Mucosa of rectum (tissue), 2 donors: ENCODE measurements at regions not wholly inside any gene's neighbourhood (a gene's known extent, or its start where the extent isn't known, plus 50 kb on each side); places are given as distances from the start of the nearest gene placed in this dataset.
"Not testable (repeated sequence)": the region's sequence is repeated elsewhere in the genome, so short reads cannot be mapped to it uniquely, and the experiment has no call there.

Experiments
- H3K27ac ChIP-seq, 2 donors: one replicate each; pipeline ENCODE4 v1.7.0; 2013; ENCODE audit warnings: inconsistent platforms in 2 of 2, low read depth in 2 of 2, low read length in 2 of 2
- H3K27me3 ChIP-seq, 2 donors: one replicate each; pipeline ENCODE4 v1.7.0; 2013; ENCODE audit warnings: low read length in 2 of 2; ENCODE audit not compliant: control insufficient read depth in 2 of 2, insufficient read depth in 2 of 2
- H3K36me3 ChIP-seq, 2 donors: one replicate each; pipeline ENCODE4 v1.7.0; 2013; ENCODE audit warnings: low read length in 2 of 2; ENCODE audit not compliant: control insufficient read depth in 2 of 2, insufficient read depth in 2 of 2
- H3K4me1 ChIP-seq, 2 donors: one replicate each; pipeline ENCODE4 v1.7.0; 2013; ENCODE audit warnings: low read length in 2 of 2, mild to moderate bottlenecking in 1 of 2; ENCODE audit not compliant: control insufficient read depth in 2 of 2, insufficient read depth in 2 of 2
- H3K4me3 ChIP-seq, 2 donors: one replicate each; pipeline ENCODE4 v1.7.0; 2013; ENCODE audit warnings: low read length in 2 of 2
- H3K9ac ChIP-seq, 2 donors: one replicate each; pipeline ENCODE4 v1.7.0; 2013; ENCODE audit warnings: low read length in 2 of 2, low read depth in 1 of 2, mild to moderate bottlenecking in 1 of 2
- H3K9me3 ChIP-seq, 2 donors: one replicate each; pipeline ENCODE4 v1.7.0; 2013; ENCODE audit warnings: low read length in 2 of 2; ENCODE audit not compliant: control insufficient read depth in 2 of 2
- donor health status: healthy.
- donor health status: Normal muscosa, but diverticular disease.

GRCh38 chr3:40690749-40691451 is 166.1 kb downstream of the ZNF621 start:
- Histone ChIP-seq H3K27ac (peak overlapping the region; percentile 52 to 70), H3K4me1 (peaks cover 11 to 12% of the 10 kb centered on the region in 2 donors), H3K4me3 (peak overlapping the region in 1 of 2 donors; percentile 29)

GRCh38 chr3:40691452-40691861 is 166.7 kb downstream of the ZNF621 start:
- Histone ChIP-seq H3K4me3 (no peak overlapping the region), H3K4me1 (peaks cover 11 to 12% of the 10 kb centered on the region in 2 donors), H3K9me3 (no peaks in the 10 kb centered on the region), H3K9ac (no peak overlapping the region), H3K27me3 (no peaks in the 10 kb centered on the region), H3K27ac (peak overlapping the region; percentile 52 to 70), H3K36me3 (no peaks in the 10 kb centered on the region)

More at GRCh38 chr3:40690749-40691451, 166.1 kb downstream of the ZNF621 start:
- Histone ChIP-seq H3K36me3 (no peaks in the 10 kb centered on the region), H3K9me3 (no peaks in the 10 kb centered on the region), H3K27me3 (no peaks in the 10 kb centered on the region), H3K9ac (peak overlapping the region in 1 of 2 donors; percentile 14)

- H3K9me3 ChIP-seq = no peaks in the 10 kb centered on the region
- H3K27me3 ChIP-seq = no peaks in the 10 kb centered on the region
- H3K9ac ChIP-seq = no peak overlapping the region
- H3K4me3 ChIP-seq = no peak overlapping the region
- H3K36me3 ChIP-seq = no peaks in the 10 kb centered on the region
- H3K27ac ChIP-seq = no peak overlapping the region
- peaks cover 6 to 9% of the 10 kb centered on the region in 2 donors for H3K4me1 ChIP-seq
Measured at GRCh38 chr3:40695848-40696247, 171.1 kb downstream of the ZNF621 start.

GRCh38 chr3:40698611-40699010 is 173.9 kb downstream of the ZNF621 start:
- H3K27ac ChIP-seq, H3K9me3 ChIP-seq, H3K36me3 ChIP-seq, H3K9ac ChIP-seq, H3K4me1 ChIP-seq, H3K4me3 ChIP-seq, H3K27me3 ChIP-seq: not testable (repeated sequence)

GRCh38 chr3:40701016-40701588 is 176.3 kb downstream of the ZNF621 start:
- Histone ChIP-seq H3K9ac (no peak overlapping the region), H3K27ac (no peak overlapping the region), H3K4me1 (peaks cover 0 to 2% of the 10 kb centered on the region in 2 donors), H3K36me3 (no peaks in the 10 kb centered on the region), H3K4me3 (no peak overlapping the region), H3K27me3 (no peaks in the 10 kb centered on the region), H3K9me3 (no peaks in the 10 kb centered on the region)

GRCh38 chr3:40704224-40704623 is 179.5 kb downstream of the ZNF621 start:
- H3K4me3 ChIP-seq = no peak overlapping the region
- H3K9me3 ChIP-seq = no peaks in the 10 kb centered on the region
- no peaks in the 10 kb centered on the region for H3K27me3 ChIP-seq
- H3K4me1 ChIP-seq = peaks cover 0 to 2% of the 10 kb centered on the region in 2 donors
- no peak overlapping the region for H3K9ac ChIP-seq
- no peaks in the 10 kb centered on the region for H3K36me3 ChIP-seq
- no peak overlapping the region for H3K27ac ChIP-seq

GRCh38 chr3:40705663-40706062 is 180.9 kb downstream of the ZNF621 start:
- Histone ChIP-seq H3K27ac (no peak overlapping the region), H3K36me3 (no peaks in the 10 kb centered on the region), H3K4me1 (peaks cover 0 to 2% of the 10 kb centered on the region in 2 donors)

GRCh38 chr3:40713306-40713705 is 188.5 kb downstream of the ZNF621 start:
- no peaks in the 10 kb centered on the region for H3K36me3 ChIP-seq
- peaks cover 0 to 4% of the 10 kb centered on the region in 2 donors for H3K4me1 ChIP-seq
- H3K9me3 ChIP-seq = no peaks in the 10 kb centered on the region
- no peak overlapping the region for H3K27ac ChIP-seq
- H3K9ac ChIP-seq = no peak overlapping the region
- H3K27me3 ChIP-seq = no peaks in the 10 kb centered on the region
- H3K4me3 ChIP-seq = no peak overlapping the region

More at GRCh38 chr3:40705663-40706062, 180.9 kb downstream of the ZNF621 start:
- Histone ChIP-seq H3K9me3 (no peaks in the 10 kb centered on the region), H3K27me3 (no peaks in the 10 kb centered on the region), H3K4me3 (no peak overlapping the region), H3K9ac (no peak overlapping the region)

GRCh38 chr3:40713795-40714194 is 189.0 kb downstream of the ZNF621 start:
- Histone ChIP-seq H3K4me3 (no peak overlapping the region), H3K9ac (no peak overlapping the region), H3K9me3 (no peaks in the 10 kb centered on the region), H3K27me3 (no peaks in the 10 kb centered on the region), H3K36me3 (no peaks in the 10 kb centered on the region), H3K4me1 (peaks cover 0 to 4% of the 10 kb centered on the region in 2 donors), H3K27ac (no peak overlapping the region)

- Histone ChIP-seq H3K9ac (no peak overlapping the region), H3K27me3 (no peaks in the 10 kb centered on the region), H3K4me3 (no peak overlapping the region), H3K4me1 (peaks cover 0 to 4% of the 10 kb centered on the region in 2 donors), H3K27ac (no peak overlapping the region), H3K9me3 (no peaks in the 10 kb centered on the region), H3K36me3 (no peaks in the 10 kb centered on the region)
Measured at GRCh38 chr3:40714771-40715345, 190.1 kb downstream of the ZNF621 start.
